ENCODE measurements at regions not wholly inside any gene's neighbourhood (a gene's known extent, or its start where the extent isn't known, plus 50 kb on each side); places are given as distances from the start of the nearest gene placed in this dataset.

DNA sequence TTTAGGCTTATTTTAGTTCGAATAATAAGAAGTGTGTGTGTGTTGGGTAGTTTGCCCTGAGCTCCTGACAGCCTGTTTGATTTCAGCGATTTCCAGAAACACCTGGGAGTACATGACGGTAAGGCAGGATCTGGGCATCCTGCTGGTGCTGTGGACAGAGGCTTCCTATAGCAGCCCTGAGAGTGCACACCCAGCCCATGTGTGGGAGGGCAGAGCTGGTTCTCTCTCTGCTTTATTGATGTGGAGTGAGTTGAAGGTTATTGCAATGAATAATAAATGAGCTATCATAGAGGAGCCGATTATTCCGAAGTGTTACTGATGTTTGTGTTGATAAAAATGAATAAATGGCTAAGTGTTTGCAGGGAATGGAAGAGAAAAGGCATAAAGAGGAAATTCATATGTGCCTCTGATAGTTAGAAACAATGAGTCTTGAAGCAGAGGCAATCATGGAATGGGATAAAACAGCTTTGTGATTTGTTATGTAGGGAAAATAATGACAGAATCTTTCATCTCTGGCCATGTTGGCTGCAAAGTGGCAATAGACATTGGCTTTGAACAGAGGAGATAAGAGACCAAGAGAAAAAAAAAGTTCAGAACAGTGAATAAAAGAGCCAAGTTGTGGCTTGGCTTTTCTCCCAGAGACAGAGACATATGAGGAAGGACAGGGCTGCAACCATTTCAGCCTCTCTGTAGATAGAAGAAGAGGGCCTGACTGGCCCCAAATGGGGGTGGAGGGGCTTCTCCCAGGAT is 166.2 kb upstream of the CHD6 start:
- TF ChIP-seq, protein P1, sequence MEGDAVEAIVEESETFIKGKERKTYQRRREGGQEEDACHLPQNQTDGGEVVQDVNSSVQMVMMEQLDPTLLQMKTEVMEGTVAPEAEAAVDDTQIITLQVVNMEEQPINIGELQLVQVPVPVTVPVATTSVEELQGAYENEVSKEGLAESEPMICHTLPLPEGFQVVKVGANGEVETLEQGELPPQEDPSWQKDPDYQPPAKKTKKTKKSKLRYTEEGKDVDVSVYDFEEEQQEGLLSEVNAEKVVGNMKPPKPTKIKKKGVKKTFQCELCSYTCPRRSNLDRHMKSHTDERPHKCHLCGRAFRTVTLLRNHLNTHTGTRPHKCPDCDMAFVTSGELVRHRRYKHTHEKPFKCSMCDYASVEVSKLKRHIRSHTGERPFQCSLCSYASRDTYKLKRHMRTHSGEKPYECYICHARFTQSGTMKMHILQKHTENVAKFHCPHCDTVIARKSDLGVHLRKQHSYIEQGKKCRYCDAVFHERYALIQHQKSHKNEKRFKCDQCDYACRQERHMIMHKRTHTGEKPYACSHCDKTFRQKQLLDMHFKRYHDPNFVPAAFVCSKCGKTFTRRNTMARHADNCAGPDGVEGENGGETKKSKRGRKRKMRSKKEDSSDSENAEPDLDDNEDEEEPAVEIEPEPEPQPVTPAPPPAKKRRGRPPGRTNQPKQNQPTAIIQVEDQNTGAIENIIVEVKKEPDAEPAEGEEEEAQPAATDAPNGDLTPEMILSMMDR (conservative IDR thresholded peaks at IDR 0.05) = no peak
- no peak for TF ChIP-seq ZFX (IDR thresholded peaks at IDR 0.05)

Measured in C4-2B (cell line).